GM12874 (cell line): ENCODE measurements at regions not wholly inside any gene's neighbourhood (a gene's known extent, or its start where the extent isn't known, plus 50 kb on each side); places are given as distances from the start of the nearest gene placed in this dataset.

Experiments used
- CTCF ChIP-seq: IDR thresholded peaks from 2 replicates; pipeline ENCODE4 v1.5.1; 2011; ENCODE audit warnings: low read depth, mild to moderate bottlenecking, control low read depth, low read length, moderate library complexity; ENCODE audit not compliant: insufficient read depth

- no peak for TF ChIP-seq CTCF
Measured at GRCh38 chr1:219283541-219283940, 109.9 kb downstream of the LYPLAL1 start.

GRCh38 chr1:219281831-219282230 lies 108.2 kb downstream of the LYPLAL1 start:
- TF ChIP-seq CTCF = no peak

GRCh38 chr1:219279017-219279770 lies 105.5 kb downstream of the LYPLAL1 start:
- TF ChIP-seq CTCF = no peak

- no peak for TF ChIP-seq CTCF
Measured at GRCh38 chr1:219278288-219278687, 104.6 kb downstream of the LYPLAL1 start.

- no peak for TF ChIP-seq CTCF
Measured at GRCh38 chr1:219277304-219278105, 103.8 kb downstream of the LYPLAL1 start.

- no peak for TF ChIP-seq CTCF
Measured at GRCh38 chr1:219276049-219276738, 102.5 kb downstream of the LYPLAL1 start.

- TF ChIP-seq CTCF = no peak
Measured at GRCh38 chr1:219273088-219273686, 99.5 kb downstream of the LYPLAL1 start.
